NB4 (cell line): ENCODE measurements at regions not wholly inside any gene's neighbourhood (a gene's known extent, or its start where the extent isn't known, plus 50 kb on each side); places are given as distances from the start of the nearest gene placed in this dataset.

ENCODE experiments used
- CTCF ChIP-seq: IDR thresholded peaks from one replicate; pipeline ENCODE4 v1.5.1; 2012; ENCODE audit warnings: low read depth, low read length
- MAX ChIP-seq: IDR thresholded peaks from 2 replicates; pipeline ENCODE4 v1.6.1; 2011; ENCODE audit warnings: low read depth, low read length
- MYC ChIP-seq: IDR thresholded peaks from 2 replicates; pipeline ENCODE4 v1.6.1; 2011; ENCODE audit warnings: low read depth, low read length
- POLR2A ChIP-seq: IDR thresholded peaks from 2 replicates; pipeline ENCODE4 v1.6.1; 2011; ENCODE audit warnings: mild to moderate bottlenecking; ENCODE audit not compliant: insufficient read length; ENCODE audit errors: extremely low read depth

DNA sequence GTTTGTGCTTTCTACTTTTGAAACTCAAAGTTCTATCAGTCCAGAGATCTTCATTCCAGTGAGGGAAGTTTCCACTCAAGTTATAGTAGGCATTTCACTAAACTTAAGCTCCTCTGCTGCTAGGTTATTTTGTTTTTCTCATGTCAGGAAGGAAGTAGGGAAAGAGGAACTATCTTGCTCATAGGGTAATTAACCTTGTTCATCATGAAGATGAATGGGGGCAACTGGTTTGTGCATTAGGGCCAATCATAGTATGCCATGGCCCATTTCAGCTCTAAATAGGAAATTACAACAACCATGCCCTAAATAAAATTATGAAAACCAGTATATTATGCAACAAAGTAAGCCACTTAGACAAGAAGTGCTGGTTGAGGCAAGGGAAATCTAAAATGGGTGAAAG lies 804.7 kb upstream of the NDST4 start:
- TF ChIP-seq CTCF (no peak), MAX (no peak), POLR2A (no peak), MYC (no peak)
